ENCODE measurements at regions not wholly inside any gene's neighbourhood (a gene's known extent, or its start where the extent isn't known, plus 50 kb on each side); places are given as distances from the start of the nearest gene placed in this dataset.

DNA sequence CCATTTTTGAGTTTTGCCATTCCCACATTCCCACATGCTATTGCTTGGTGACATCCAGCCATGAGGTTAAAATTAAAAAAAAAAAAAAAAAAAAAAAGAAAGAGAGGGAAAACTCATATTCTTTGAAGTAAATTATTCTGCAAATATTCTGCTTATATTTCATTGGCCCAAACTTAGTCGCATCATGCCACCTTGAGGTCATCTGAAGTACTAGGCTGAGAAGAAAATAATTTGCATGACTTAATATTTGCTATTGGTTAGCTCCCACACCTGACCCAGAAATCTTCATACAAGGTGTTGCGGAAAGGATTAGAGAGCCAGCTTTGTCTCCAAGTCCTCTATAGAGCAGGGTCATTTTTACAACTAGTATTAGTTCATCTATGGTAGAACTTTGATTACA lies 2206.0 kb downstream of the MRPL39 start:
- H3K4me1 ChIP-seq (ENCODE audit: control insufficient read depth, insufficient read depth, low read length) = no peaks in the 10 kb centered on the region
- no peaks in the 10 kb centered on the region for H3K9me3 ChIP-seq (ENCODE audit: control insufficient read depth, insufficient read depth, low read length)
- no peak overlapping the region for H3K4me3 Mint-ChIP-seq
- H3K27ac Mint-ChIP-seq = no peak overlapping the region
- H3K36me3 ChIP-seq (ENCODE audit: control insufficient read depth, insufficient read depth, low read length) = no peaks in the 10 kb centered on the region
- intact Hi-C loops (cut with micrococcal nuclease) = no loop called here
- H3K27me3 Mint-ChIP-seq (ENCODE audit: low read depth in 2 of 2) = no peaks in the 10 kb centered on the region
- WGBS (ENCODE audit: insufficient coverage) = 100% methylated on average over 1 of the region's 2 CpGs
- ATAC-seq (no peak), DNase-seq (no peak)
- H3K4me3 ChIP-seq (ENCODE audit: low read length) = no peak overlapping the region
- H3K4me1 Mint-ChIP-seq = no peaks in the 10 kb centered on the region
- H3K27me3 ChIP-seq (ENCODE audit: control insufficient read depth, insufficient read depth, low read length) = no peaks in the 10 kb centered on the region
- peaks cover 3 to 5% of the 10 kb centered on the region in 2 donors for H3K9me3 Mint-ChIP-seq
- H3K27ac ChIP-seq (ENCODE audit: low read length) = no peak overlapping the region
- TF ChIP-seq, protein P1, sequence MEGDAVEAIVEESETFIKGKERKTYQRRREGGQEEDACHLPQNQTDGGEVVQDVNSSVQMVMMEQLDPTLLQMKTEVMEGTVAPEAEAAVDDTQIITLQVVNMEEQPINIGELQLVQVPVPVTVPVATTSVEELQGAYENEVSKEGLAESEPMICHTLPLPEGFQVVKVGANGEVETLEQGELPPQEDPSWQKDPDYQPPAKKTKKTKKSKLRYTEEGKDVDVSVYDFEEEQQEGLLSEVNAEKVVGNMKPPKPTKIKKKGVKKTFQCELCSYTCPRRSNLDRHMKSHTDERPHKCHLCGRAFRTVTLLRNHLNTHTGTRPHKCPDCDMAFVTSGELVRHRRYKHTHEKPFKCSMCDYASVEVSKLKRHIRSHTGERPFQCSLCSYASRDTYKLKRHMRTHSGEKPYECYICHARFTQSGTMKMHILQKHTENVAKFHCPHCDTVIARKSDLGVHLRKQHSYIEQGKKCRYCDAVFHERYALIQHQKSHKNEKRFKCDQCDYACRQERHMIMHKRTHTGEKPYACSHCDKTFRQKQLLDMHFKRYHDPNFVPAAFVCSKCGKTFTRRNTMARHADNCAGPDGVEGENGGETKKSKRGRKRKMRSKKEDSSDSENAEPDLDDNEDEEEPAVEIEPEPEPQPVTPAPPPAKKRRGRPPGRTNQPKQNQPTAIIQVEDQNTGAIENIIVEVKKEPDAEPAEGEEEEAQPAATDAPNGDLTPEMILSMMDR (IDR thresholded peaks at IDR 0.05) = no peak
- no peaks in the 10 kb centered on the region for H3K36me3 Mint-ChIP-seq

DNA sequence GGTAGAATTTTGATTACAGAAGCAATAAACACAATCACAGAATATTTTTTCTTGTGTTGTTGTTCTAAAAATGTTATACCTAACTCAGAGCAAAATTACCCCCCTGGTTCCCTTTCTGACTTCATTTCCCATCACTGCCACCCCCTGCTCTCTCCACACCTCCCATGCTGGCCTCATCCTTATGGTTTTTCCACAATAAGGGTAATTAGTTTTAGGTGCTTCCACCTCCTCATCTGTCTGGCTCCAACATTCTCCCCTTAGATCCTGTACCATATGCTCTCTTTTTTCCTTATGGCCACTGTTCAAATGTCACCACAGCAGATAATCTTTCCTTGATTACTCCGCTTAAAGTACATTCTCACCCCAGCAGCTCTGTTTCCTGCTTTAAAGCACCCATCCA lies 2208.6 kb downstream of the MRPL39 start:
- H3K27ac Mint-ChIP-seq = no peak overlapping the region
- no peak for DNase-seq
- WGBS (ENCODE audit: insufficient coverage) = 100% methylated on average over 1 of the region's 1 CpG
- Histone ChIP-seq H3K27ac (ENCODE audit: low read length) (no peak overlapping the region), H3K4me3 (ENCODE audit: low read length) (no peak overlapping the region), H3K9me3 (ENCODE audit: control insufficient read depth, insufficient read depth, low read length) (no peaks in the 10 kb centered on the region), H3K27me3 (ENCODE audit: control insufficient read depth, insufficient read depth, low read length) (no peaks in the 10 kb centered on the region), H3K36me3 (ENCODE audit: control insufficient read depth, insufficient read depth, low read length) (no peaks in the 10 kb centered on the region), H3K4me1 (ENCODE audit: control insufficient read depth, insufficient read depth, low read length) (no peaks in the 10 kb centered on the region)
- no peaks in the 10 kb centered on the region for H3K36me3 Mint-ChIP-seq
- H3K27me3 Mint-ChIP-seq (ENCODE audit: low read depth in 2 of 2) = no peaks in the 10 kb centered on the region
- TF ChIP-seq, protein P1 (IDR thresholded peaks at IDR 0.05) = no peak
- ATAC-seq = no peak
- peaks cover 3 to 5% of the 10 kb centered on the region in 2 donors for H3K9me3 Mint-ChIP-seq
- intact Hi-C loops (cut with micrococcal nuclease) = no loop called here
- H3K4me1 Mint-ChIP-seq = no peaks in the 10 kb centered on the region
- no peak overlapping the region for H3K4me3 Mint-ChIP-seq

GRCh38 chr21:23394458-23394857 lies 2212.8 kb downstream of the MRPL39 start:
- Mint-ChIP-seq H3K27me3 (ENCODE audit: low read depth in 2 of 2) (no peaks in the 10 kb centered on the region), H3K36me3 (no peaks in the 10 kb centered on the region), H3K9me3 (peaks cover 5 to 6% of the 10 kb centered on the region in 2 donors), H3K4me1 (no peaks in the 10 kb centered on the region), H3K4me3 (no peak overlapping the region), H3K27ac (no peak overlapping the region)
- H3K4me3 ChIP-seq (ENCODE audit: low read length) = no peak overlapping the region
- no peaks in the 10 kb centered on the region for H3K4me1 ChIP-seq (ENCODE audit: control insufficient read depth, insufficient read depth, low read length)
- ATAC-seq (no peak), DNase-seq (no peak)
- intact Hi-C loops (cut with micrococcal nuclease) = no loop called here
- no CpG with 5 or more reads among the region's 2 CpGs for WGBS (ENCODE audit: insufficient coverage)
- H3K27ac ChIP-seq (ENCODE audit: low read length) = no peak overlapping the region
- TF ChIP-seq, protein P1 (IDR thresholded peaks at IDR 0.05) = no peak
- H3K9me3 ChIP-seq (ENCODE audit: control insufficient read depth, insufficient read depth, low read length) = peaks cover 3% of the 10 kb centered on the region
- H3K27me3 ChIP-seq (ENCODE audit: control insufficient read depth, insufficient read depth, low read length) = no peaks in the 10 kb centered on the region
- H3K36me3 ChIP-seq (ENCODE audit: control insufficient read depth, insufficient read depth, low read length) = no peaks in the 10 kb centered on the region

- Histone ChIP-seq H3K4me1 (ENCODE audit: control insufficient read depth, insufficient read depth, low read length) (no peaks in the 10 kb centered on the region), H3K27me3 (ENCODE audit: control insufficient read depth, insufficient read depth, low read length) (no peaks in the 10 kb centered on the region), H3K27ac (ENCODE audit: low read length) (no peak overlapping the region), H3K9me3 (ENCODE audit: control insufficient read depth, insufficient read depth, low read length) (no peaks in the 10 kb centered on the region), H3K4me3 (ENCODE audit: low read length) (no peak overlapping the region), H3K36me3 (ENCODE audit: control insufficient read depth, insufficient read depth, low read length) (no peaks in the 10 kb centered on the region)
- intact Hi-C loops (cut with micrococcal nuclease) = no loop called here
- Mint-ChIP-seq H3K27me3 (ENCODE audit: low read depth in 2 of 2) (no peaks in the 10 kb centered on the region), H3K9me3 (peaks cover 3 to 8% of the 10 kb centered on the region in 2 donors), H3K27ac (no peak overlapping the region), H3K36me3 (peaks cover 7% of the 10 kb centered on the region), H3K4me3 (no peak overlapping the region), H3K4me1 (no peaks in the 10 kb centered on the region)
- ATAC-seq (no peak), DNase-seq (no peak)
- WGBS (ENCODE audit: insufficient coverage) = 56% methylated on average over 4 of the region's 4 CpGs
- TF ChIP-seq, protein P1 (IDR thresholded peaks at IDR 0.05) = no peak
Measured at GRCh38 chr21:23384679-23385078, 2222.6 kb downstream of the MRPL39 start.

All from natural killer cell (primary cell).